SK-N-SH treated with all-trans-retinoic acid at 6 μM for 48 hours (cell line): ENCODE measurements at regions not wholly inside any gene's neighbourhood (a gene's known extent, or its start where the extent isn't known, plus 50 kb on each side); places are given as distances from the start of the nearest gene placed in this dataset.

Experiments used
- ATAC-seq: fragments of 200-7000 bp; cut with Tn5 transposase; 3 replicates; pipeline ENCODE4 v1.9.1; 2020; ENCODE audit warnings: mild to moderate bottlenecking, moderate library complexity
- ARNTL ChIP-seq: fragments of 450-650 bp; formaldehyde crosslinking; IDR thresholded peaks from 2 replicates; pipeline ENCODE4 v1.5.0; 2020; ENCODE audit warnings: low read depth, mild to moderate bottlenecking, moderate library complexity, borderline replicate concordance
- BACH2 ChIP-seq: fragments of 250-450 bp; sonication (Bioruptor Pico); IDR thresholded peaks from 2 replicates; pipeline ENCODE4 v1.9.0; 2021; ENCODE audit warnings: mild to moderate bottlenecking, borderline replicate concordance
- CSDC2 ChIP-seq: fragments of 250-450 bp; sonication (Bioruptor Pico); IDR thresholded peaks from 2 replicates; pipeline ENCODE4 v1.5.0; 2020; ENCODE audit warnings: mild to moderate bottlenecking, moderate library complexity
- ESRRG ChIP-seq: fragments of 250-450 bp; sonication (Bioruptor Pico); IDR thresholded peaks from 2 replicates; pipeline ENCODE4 v1.6.1; 2021; ENCODE audit warnings: mild to moderate bottlenecking
- GLIS3 ChIP-seq: fragments of 250-450 bp; sonication (Bioruptor Pico); IDR thresholded peaks from 2 replicates; pipeline ENCODE4 v1.5.0; 2020; ENCODE audit warnings: mild to moderate bottlenecking, moderate library complexity
- ISL1 ChIP-seq: fragments of 250-450 bp; sonication (Bioruptor Pico); IDR thresholded peaks from 2 replicates; pipeline ENCODE4 v2.1.2; 2022; ENCODE audit warnings: mild to moderate bottlenecking, moderate library complexity
- OSR1 ChIP-seq: fragments of 250-450 bp; sonication (Bioruptor Pico); IDR thresholded peaks from 2 replicates; pipeline ENCODE4 v1.8.0; 2022; ENCODE audit warnings: moderate library complexity, mild to moderate bottlenecking, inconsistent platforms
- PATZ1 ChIP-seq: fragments of 250-450 bp; sonication (Bioruptor Pico); IDR thresholded peaks from 2 replicates; pipeline ENCODE4 v1.8.0; 2020; ENCODE audit warnings: mild to moderate bottlenecking, moderate library complexity, borderline replicate concordance
- PPARA ChIP-seq: fragments of 250-450 bp; sonication (Bioruptor Pico); IDR thresholded peaks from 2 replicates; pipeline ENCODE4 v1.5.0; 2020; ENCODE audit warnings: mild to moderate bottlenecking, borderline replicate concordance
- SNAI2 ChIP-seq: fragments of 250-450 bp; sonication (Bioruptor Pico); IDR thresholded peaks from 2 replicates; pipeline ENCODE4 v1.5.0; 2020; ENCODE audit warnings: mild to moderate bottlenecking, moderate library complexity
- TCF4 ChIP-seq: fragments of 250-450 bp; sonication (Bioruptor Pico); IDR thresholded peaks from 2 replicates; pipeline ENCODE4 v1.8.0; 2021; ENCODE audit warnings: mild to moderate bottlenecking, moderate library complexity, borderline replicate concordance
- TOX ChIP-seq: fragments of 250-450 bp; sonication (Bioruptor Pico); IDR thresholded peaks from 2 replicates; pipeline ENCODE4 v1.8.0; 2021; ENCODE audit warnings: mild to moderate bottlenecking, moderate library complexity, borderline replicate concordance
- TSHZ2 ChIP-seq: fragments of 250-450 bp; sonication (Bioruptor Pico); IDR thresholded peaks from 2 replicates; pipeline ENCODE4 v1.5.0; 2020; ENCODE audit warnings: mild to moderate bottlenecking, moderate library complexity
- ZC3H10 ChIP-seq: fragments of 250-450 bp; sonication (Bioruptor Pico); IDR thresholded peaks from 2 replicates; pipeline ENCODE4 v1.5.1; 2021; ENCODE audit warnings: mild to moderate bottlenecking, moderate library complexity
- ZFP3 ChIP-seq: fragments of 250-450 bp; sonication (Bioruptor Pico); IDR thresholded peaks from 2 replicates; pipeline ENCODE4 v1.5.0; 2020; ENCODE audit warnings: mild to moderate bottlenecking, moderate library complexity
- ZFP30 ChIP-seq: fragments of 450-650 bp; formaldehyde crosslinking; IDR thresholded peaks from 2 replicates; pipeline ENCODE4 v1.5.0; 2022; ENCODE audit warnings: mild to moderate bottlenecking, moderate library complexity
- ZNF565 ChIP-seq: fragments of 450-650 bp; formaldehyde crosslinking; conservative IDR thresholded peaks from 2 replicates; pipeline ENCODE4 v1.5.0; 2020; ENCODE audit warnings: low read depth, mild to moderate bottlenecking, moderate library complexity
- ZNF8 ChIP-seq: fragments of 450-650 bp; formaldehyde crosslinking; IDR thresholded peaks from 2 replicates; pipeline ENCODE4 v1.5.0; 2020; ENCODE audit warnings: mild to moderate bottlenecking, moderate library complexity
- TF ChIP-seq, protein P1 (sequence below): fragments of 250-450 bp; sonication (Bioruptor Pico); IDR thresholded peaks from 2 replicates; pipeline ENCODE4 v1.8.0; 2021; ENCODE audit warnings: low read depth, mild to moderate bottlenecking, moderate library complexity, borderline replicate concordance
- TF ChIP-seq, protein P2 (sequence below): fragments of 250-450 bp; sonication (Bioruptor Pico); IDR thresholded peaks from 2 replicates; pipeline ENCODE4 v1.5.1; 2020; ENCODE audit warnings: low read depth, mild to moderate bottlenecking, moderate library complexity
- TF ChIP-seq, protein P3 (sequence below): fragments of 250-450 bp; sonication (Bioruptor Pico); IDR thresholded peaks from 2 replicates; pipeline ENCODE4 v1.5.1; 2021; ENCODE audit warnings: mild to moderate bottlenecking, moderate library complexity

- TF ChIP-seq OSR1 (CRISPR knock-in tag): no peak
- TF ChIP-seq TCF4 (CRISPR knock-in tag): no peak
- no peak for TF ChIP-seq CSDC2 (CRISPR knock-in tag)
- no peak for TF ChIP-seq SNAI2
- no peak for TF ChIP-seq ZFP3 (CRISPR knock-in tag)
- no peak for TF ChIP-seq TSHZ2 (CRISPR knock-in tag)
- no peak for TF ChIP-seq ESRRG
- no peak for TF ChIP-seq ZFP30 (CRISPR knock-in tag)
- no peak for TF ChIP-seq ARNTL
- no peak for TF ChIP-seq BACH2
- no peak for TF ChIP-seq PATZ1 (CRISPR knock-in tag)
- no peak for TF ChIP-seq PPARA (CRISPR knock-in tag)
- TF ChIP-seq ZC3H10 (CRISPR knock-in tag): no peak
- TF ChIP-seq GLIS3: no peak
- no peak for TF ChIP-seq TOX
- TF ChIP-seq ISL1 (CRISPR knock-in tag): no peak
- TF ChIP-seq ZNF565 (CRISPR knock-in tag): no peak
- TF ChIP-seq, protein P1, sequence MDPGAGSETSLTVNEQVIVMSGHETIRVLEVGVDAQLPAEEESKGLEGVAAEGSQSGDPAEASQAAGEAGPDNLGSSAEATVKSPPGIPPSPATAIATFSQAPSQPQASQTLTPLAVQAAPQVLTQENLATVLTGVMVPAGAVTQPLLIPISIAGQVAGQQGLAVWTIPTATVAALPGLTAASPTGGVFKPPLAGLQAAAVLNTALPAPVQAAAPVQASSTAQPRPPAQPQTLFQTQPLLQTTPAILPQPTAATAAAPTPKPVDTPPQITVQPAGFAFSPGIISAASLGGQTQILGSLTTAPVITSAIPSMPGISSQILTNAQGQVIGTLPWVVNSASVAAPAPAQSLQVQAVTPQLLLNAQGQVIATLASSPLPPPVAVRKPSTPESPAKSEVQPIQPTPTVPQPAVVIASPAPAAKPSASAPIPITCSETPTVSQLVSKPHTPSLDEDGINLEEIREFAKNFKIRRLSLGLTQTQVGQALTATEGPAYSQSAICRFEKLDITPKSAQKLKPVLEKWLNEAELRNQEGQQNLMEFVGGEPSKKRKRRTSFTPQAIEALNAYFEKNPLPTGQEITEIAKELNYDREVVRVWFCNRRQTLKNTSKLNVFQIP (CRISPR knock-in tag): no peak
- no peak for ATAC-seq
These were observed 87.8 kb upstream of the CENPW start for GRCh38 chr6:126252154-126252553.

- no peak for ATAC-seq
- TF ChIP-seq ARNTL (no peak), ZFP30 (CRISPR knock-in tag) (no peak), ZNF8 (CRISPR knock-in tag) (no peak), CSDC2 (CRISPR knock-in tag) (no peak), PATZ1 (CRISPR knock-in tag) (no peak), TSHZ2 (CRISPR knock-in tag) (no peak), ZNF565 (CRISPR knock-in tag) (no peak), ZC3H10 (CRISPR knock-in tag) (no peak), ZFP3 (CRISPR knock-in tag) (no peak), OSR1 (CRISPR knock-in tag) (no peak), SNAI2 (no peak)
- TF ChIP-seq, protein P1 (CRISPR knock-in tag): no peak
- TF ChIP-seq, protein P2, sequence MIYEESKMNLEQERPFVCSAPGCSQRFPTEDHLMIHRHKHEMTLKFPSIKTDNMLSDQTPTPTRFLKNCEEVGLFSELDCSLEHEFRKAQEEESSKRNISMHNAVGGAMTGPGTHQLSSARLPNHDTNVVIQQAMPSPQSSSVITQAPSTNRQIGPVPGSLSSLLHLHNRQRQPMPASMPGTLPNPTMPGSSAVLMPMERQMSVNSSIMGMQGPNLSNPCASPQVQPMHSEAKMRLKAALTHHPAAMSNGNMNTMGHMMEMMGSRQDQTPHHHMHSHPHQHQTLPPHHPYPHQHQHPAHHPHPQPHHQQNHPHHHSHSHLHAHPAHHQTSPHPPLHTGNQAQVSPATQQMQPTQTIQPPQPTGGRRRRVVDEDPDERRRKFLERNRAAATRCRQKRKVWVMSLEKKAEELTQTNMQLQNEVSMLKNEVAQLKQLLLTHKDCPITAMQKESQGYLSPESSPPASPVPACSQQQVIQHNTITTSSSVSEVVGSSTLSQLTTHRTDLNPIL (CRISPR knock-in tag): no peak
- TF ChIP-seq, protein P3, sequence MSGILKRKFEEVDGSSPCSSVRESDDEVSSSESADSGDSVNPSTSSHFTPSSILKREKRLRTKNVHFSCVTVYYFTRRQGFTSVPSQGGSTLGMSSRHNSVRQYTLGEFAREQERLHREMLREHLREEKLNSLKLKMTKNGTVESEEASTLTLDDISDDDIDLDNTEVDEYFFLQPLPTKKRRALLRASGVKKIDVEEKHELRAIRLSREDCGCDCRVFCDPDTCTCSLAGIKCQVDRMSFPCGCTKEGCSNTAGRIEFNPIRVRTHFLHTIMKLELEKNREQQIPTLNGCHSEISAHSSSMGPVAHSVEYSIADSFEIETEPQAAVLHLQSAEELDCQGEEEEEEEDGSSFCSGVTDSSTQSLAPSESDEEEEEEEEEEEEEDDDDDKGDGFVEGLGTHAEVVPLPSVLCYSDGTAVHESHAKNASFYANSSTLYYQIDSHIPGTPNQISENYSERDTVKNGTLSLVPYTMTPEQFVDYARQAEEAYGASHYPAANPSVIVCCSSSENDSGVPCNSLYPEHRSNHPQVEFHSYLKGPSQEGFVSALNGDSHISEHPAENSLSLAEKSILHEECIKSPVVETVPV (CRISPR knock-in tag): no peak
These were observed 86.5 kb upstream of the CENPW start for GRCh38 chr6:126253431-126253830.
